GM12891 (cell line): ENCODE measurements at regions not wholly inside any gene's neighbourhood (a gene's known extent, or its start where the extent isn't known, plus 50 kb on each side); places are given as distances from the start of the nearest gene placed in this dataset.
"Not testable (repeated sequence)": the region's sequence is repeated elsewhere in the genome, so short reads cannot be mapped to it uniquely, and the experiment has no call there.

Source experiments
- PAX5 ChIP-seq: IDR thresholded peaks from 2 replicates; pipeline ENCODE4 v1.6.1; 2011; ENCODE audit warnings: low read length, moderate library complexity, mild to moderate bottlenecking; ENCODE audit not compliant: insufficient read depth, severe bottlenecking
- POLR2A ChIP-seq: IDR thresholded peaks from 2 replicates; pipeline ENCODE4 v1.6.1; 2011; ENCODE audit warnings: low read depth, low read length, control low read depth
- POLR2AphosphoS5 ChIP-seq: IDR thresholded peaks from 2 replicates; pipeline ENCODE4 v1.6.1; 2011; ENCODE audit warnings: low read depth, low read length, control low read depth
- POU2F2 ChIP-seq: IDR thresholded peaks from 2 replicates; pipeline ENCODE4 v1.6.1; 2011; ENCODE audit warnings: low read depth, mild to moderate bottlenecking, control low read depth, low read length, moderate library complexity
- SPI1 ChIP-seq: IDR thresholded peaks from 2 replicates; pipeline ENCODE4 v1.6.1; 2011; ENCODE audit warnings: low read depth, low read length, control low read depth
- TAF1 ChIP-seq: IDR thresholded peaks from 2 replicates; pipeline ENCODE4 v1.6.1; 2011; ENCODE audit warnings: low read depth, low read length, control low read depth

GRCh38 chr15:20311014-20311680 lies 230.5 kb downstream of the GOLGA6L6 start:
- TF ChIP-seq POLR2A, POLR2AphosphoS5, SPI1, PAX5, TAF1, POU2F2: not testable (repeated sequence)
